Parathyroid adenoma (tissue), 2 donors: ENCODE measurements at regions not wholly inside any gene's neighbourhood (a gene's known extent, or its start where the extent isn't known, plus 50 kb on each side); places are given as distances from the start of the nearest gene placed in this dataset.
"Not testable (repeated sequence)": the region's sequence is repeated elsewhere in the genome, so short reads cannot be mapped to it uniquely, and the experiment has no call there.

ENCODE experiments used
- H2AFZ ChIP-seq: fragments of 300-600 bp; sonication (generic); one replicate; pipeline ENCODE4 v1.7.0; 2017; ENCODE audit warnings: antibody characterized with exemption, mild to moderate bottlenecking
- H3K27ac ChIP-seq: fragments of 300-600 bp; sonication (generic); one replicate; pipeline ENCODE4 v1.7.0; 2017
- H3K27me3 ChIP-seq: fragments of 300-600 bp; sonication (generic); one replicate; pipeline ENCODE4 v1.7.0; 2017; ENCODE audit warnings: low read length; ENCODE audit not compliant: control insufficient read depth, insufficient read depth
- H3K36me3 ChIP-seq: fragments of 300-600 bp; sonication (generic); one replicate; pipeline ENCODE4 v1.7.0; 2017; ENCODE audit warnings: low read length; ENCODE audit not compliant: control insufficient read depth, insufficient read depth
- H3K4me1 ChIP-seq: fragments of 300-600 bp; sonication (generic); one replicate; pipeline ENCODE4 v1.7.0; 2017; ENCODE audit warnings: control low read depth
- H3K4me2 ChIP-seq: fragments of 300-600 bp; sonication (generic); one replicate; pipeline ENCODE4 v1.7.0; 2017; ENCODE audit warnings: low read length
- H3K4me3 ChIP-seq: fragments of 300-600 bp; sonication (generic); one replicate; pipeline ENCODE4 v1.7.0; 2017; ENCODE audit warnings: low read depth, low read length
- H3K79me2 ChIP-seq: fragments of 300-600 bp; sonication (generic); one replicate; pipeline ENCODE4 v1.7.0; 2017; ENCODE audit warnings: control low read depth
- H3K9ac ChIP-seq: fragments of 300-600 bp; sonication (generic); one replicate; pipeline ENCODE4 v1.7.0; 2017; ENCODE audit warnings: mild to moderate bottlenecking
- H3K9me3 ChIP-seq: fragments of 300-600 bp; sonication (generic); one replicate; pipeline ENCODE4 v1.7.0; 2017; ENCODE audit warnings: low read length; ENCODE audit not compliant: control insufficient read depth
- CTCF ChIP-seq: fragments of 300-600 bp; sonication (generic); IDR thresholded peaks from one replicate; pipeline ENCODE4 v1.7.0; 2017; ENCODE audit warnings: antibody characterized with exemption, mild to moderate bottlenecking
- donor health status: primary hyperparathyroidism.

- Histone ChIP-seq H3K4me2 (no peak overlapping the region), H3K4me1 (no peaks in the 10 kb centered on the region), H3K9me3 (no peaks in the 10 kb centered on the region), H3K9ac (no peak overlapping the region), H2AFZ (no peak overlapping the region), H3K36me3 (no peaks in the 10 kb centered on the region), H3K27ac (no peak overlapping the region), H3K79me2 (no peaks in the 10 kb centered on the region), H3K27me3 (no peaks in the 10 kb centered on the region), H3K4me3 (no peak overlapping the region)
- no peak for TF ChIP-seq CTCF
These were observed 65.9 kb downstream of the RPL22L1 start for GRCh38 chr3:170804078-170804477.

- no peaks in the 10 kb centered on the region for H3K27me3 ChIP-seq
- no peak overlapping the region for H3K27ac ChIP-seq
- H3K4me2 ChIP-seq = no peak overlapping the region
- no peaks in the 10 kb centered on the region for H3K79me2 ChIP-seq
- H3K36me3 ChIP-seq = no peaks in the 10 kb centered on the region
- H3K9me3 ChIP-seq = no peaks in the 10 kb centered on the region
- H3K9ac ChIP-seq = no peak overlapping the region
- H2AFZ ChIP-seq = no peak overlapping the region
- no peak overlapping the region for H3K4me3 ChIP-seq
- no peak for TF ChIP-seq CTCF
- no peaks in the 10 kb centered on the region for H3K4me1 ChIP-seq
These were observed 67.5 kb downstream of the RPL22L1 start for GRCh38 chr3:170802164-170803151.

GRCh38 chr3:170801597-170801996 is 68.4 kb downstream of the RPL22L1 start:
- Histone ChIP-seq H3K9ac (no peak overlapping the region), H3K9me3 (no peaks in the 10 kb centered on the region), H3K4me1 (no peaks in the 10 kb centered on the region), H3K27me3 (no peaks in the 10 kb centered on the region), H3K4me2 (no peak overlapping the region), H3K79me2 (no peaks in the 10 kb centered on the region), H3K36me3 (no peaks in the 10 kb centered on the region), H2AFZ (no peak overlapping the region), H3K27ac (no peak overlapping the region), H3K4me3 (no peak overlapping the region)
- no peak for TF ChIP-seq CTCF

GRCh38 chr3:170800275-170800674 is 69.7 kb downstream of the RPL22L1 start:
- H3K4me3 ChIP-seq, H3K4me2 ChIP-seq, H3K27ac ChIP-seq, H3K9me3 ChIP-seq, H3K27me3 ChIP-seq, H3K9ac ChIP-seq, H2AFZ ChIP-seq, H3K79me2 ChIP-seq, H3K36me3 ChIP-seq, H3K4me1 ChIP-seq: not testable (repeated sequence)

DNA sequence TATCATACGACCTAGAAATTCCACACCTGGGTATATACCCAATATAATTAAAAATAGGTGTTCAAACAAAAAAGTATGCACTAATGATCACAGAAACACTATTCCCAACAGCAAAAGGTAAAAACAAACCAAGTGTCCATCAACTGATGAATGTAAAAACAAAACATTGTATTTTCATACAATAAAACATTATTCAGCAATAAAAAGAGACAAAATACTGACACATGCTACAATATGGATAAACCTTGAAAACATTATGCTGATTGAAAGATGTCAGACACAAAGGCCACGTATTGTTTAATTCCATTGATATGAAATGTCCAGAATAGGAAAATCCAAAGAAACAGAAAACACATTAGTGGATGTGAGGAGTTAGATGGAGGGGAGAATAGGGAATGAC is 71.0 kb downstream of the RPL22L1 start:
- TF ChIP-seq CTCF = no peak
- Histone ChIP-seq H3K4me1 (no peaks in the 10 kb centered on the region), H3K36me3 (no peaks in the 10 kb centered on the region), H3K4me3 (no peak overlapping the region), H2AFZ (no peak overlapping the region), H3K79me2 (no peaks in the 10 kb centered on the region), H3K4me2 (no peak overlapping the region), H3K27me3 (no peaks in the 10 kb centered on the region), H3K9ac (no peak overlapping the region), H3K27ac (no peak overlapping the region), H3K9me3 (no peaks in the 10 kb centered on the region)
